WTC11 (cell line): ENCODE measurements at regions not wholly inside any gene's neighbourhood (a gene's known extent, or its start where the extent isn't known, plus 50 kb on each side); places are given as distances from the start of the nearest gene placed in this dataset.

Experiments
- CREB1 ChIP-seq: sonication (generic); formaldehyde crosslinking; IDR thresholded peaks from 2 replicates; pipeline ENCODE4 v1.8.0; 2023; ENCODE audit warnings: mild to moderate bottlenecking, missing genetic modification reagents
- CTCF ChIP-seq: fragments of 200-600 bp; IDR thresholded peaks from 2 replicates; pipeline ENCODE4 v1.8.0; 2022; ENCODE audit warnings: antibody characterized with exemption
- FOXP1 ChIP-seq: sonication (generic); formaldehyde crosslinking; IDR thresholded peaks from 2 replicates; pipeline ENCODE4 v1.8.0; 2022; ENCODE audit warnings: missing genetic modification reagents, mild to moderate bottlenecking, moderate library complexity, borderline replicate concordance
- STAT6 ChIP-seq: sonication (generic); formaldehyde crosslinking; conservative IDR thresholded peaks from 2 replicates; pipeline ENCODE4 v1.8.1; 2023; ENCODE audit warnings: mild to moderate bottlenecking, low read depth, missing genetic modification reagents, moderate library complexity

GRCh38 chr12:4191149-4191548, 82.4 kb upstream of the CCND2 start:
- no peak for TF ChIP-seq CREB1 (CRISPR knock-in tag)
- TF ChIP-seq CTCF = no peak
- TF ChIP-seq FOXP1 (CRISPR knock-in tag) = no peak
- TF ChIP-seq STAT6 (CRISPR knock-in tag) = no peak
